Activated CD8-positive, alpha-beta T cell treated with anti-CD3 and anti-CD28 coated beads for 36 hours (primary cell): ENCODE measurements at regions not wholly inside any gene's neighbourhood (a gene's known extent, or its start where the extent isn't known, plus 50 kb on each side); places are given as distances from the start of the nearest gene placed in this dataset.
"Not testable (repeated sequence)": the region's sequence is repeated elsewhere in the genome, so short reads cannot be mapped to it uniquely, and the experiment has no call there.

ENCODE experiments used
- ATAC-seq: fragments of 200-7000 bp; cut with Tn5 transposase; one replicate; pipeline ENCODE4 v1.10.0; 2021; ENCODE audit warnings: mild to moderate bottlenecking, moderate library complexity
- CTCF ChIA-PET: fragments of 350-600 bp; sonication (Branson Sonifier 250); formaldehyde crosslinking; loops from one replicate; lab custom pipeline; 2021; ENCODE audit warnings: antibody characterized with exemption; lab: Charles Lee
- POLR2A ChIA-PET: fragments of 350-600 bp; sonication (Branson Sonifier 250); formaldehyde crosslinking; loops from one replicate; lab custom pipeline; 2021; ENCODE audit warnings: antibody characterized with exemption; lab: Charles Lee
- DNase-seq: peaks from one replicate; pipeline ENCODE4 v3.0.0-alpha.2; 2020
- H3K27ac Mint-ChIP-seq: one replicate; pipeline ENCODE4 v1.8.0; 2021; ENCODE audit warnings: mild to moderate bottlenecking, mixed read lengths
- H3K27me3 Mint-ChIP-seq: one replicate; pipeline ENCODE4 v1.8.0; 2021; ENCODE audit warnings: mixed read lengths
- H3K36me3 Mint-ChIP-seq: one replicate; pipeline ENCODE4 v1.8.0; 2021; ENCODE audit warnings: low read depth, mixed read lengths
- H3K4me1 Mint-ChIP-seq: one replicate; pipeline ENCODE4 v1.8.0; 2021; ENCODE audit warnings: low read depth, mixed read lengths
- H3K4me3 Mint-ChIP-seq: one replicate; pipeline ENCODE4 v1.8.0; 2021; ENCODE audit warnings: mild to moderate bottlenecking, moderate library complexity, mixed read lengths
- H3K9me3 Mint-ChIP-seq: one replicate; pipeline ENCODE4 v1.8.0; 2021; ENCODE audit warnings: mixed read lengths
- CTCF ChIP-seq: fragments of 200-600 bp; IDR thresholded peaks from one replicate; pipeline ENCODE4 v1.8.0; 2022; ENCODE audit warnings: antibody characterized with exemption, mild to moderate bottlenecking
- intact Hi-C: fragments of 100-400 bp; cut with micrococcal nuclease; formaldehyde crosslinking; loops from one replicate; pipeline ENCODE4 v1.10.0; 2022

GRCh38 chr5:162248107-162248713 is 180.6 kb downstream of the GABRG2 start:
- POLR2A ChIA-PET, result no interaction called here
- Mint-ChIP-seq H3K27ac (no peak overlapping the region), H3K4me3 (no peak overlapping the region), H3K36me3 (no peaks in the 10 kb centered on the region), H3K9me3 (no peaks in the 10 kb centered on the region), H3K27me3 (no peaks in the 10 kb centered on the region), H3K4me1 (no peaks in the 10 kb centered on the region)
- DNase-seq (peak; percentile 1), ATAC-seq (no peak)
- peak; percentile 21 for TF ChIP-seq CTCF
- CTCF ChIA-PET, result interaction anchor here (0.7 to 1.2 kb wide), 2 partner anchors 12 to 211 kb away, joined by 3 to 4 read pairs; no protein-coding TSS in a partner anchor
- intact Hi-C loops, result no loop called here

DNA sequence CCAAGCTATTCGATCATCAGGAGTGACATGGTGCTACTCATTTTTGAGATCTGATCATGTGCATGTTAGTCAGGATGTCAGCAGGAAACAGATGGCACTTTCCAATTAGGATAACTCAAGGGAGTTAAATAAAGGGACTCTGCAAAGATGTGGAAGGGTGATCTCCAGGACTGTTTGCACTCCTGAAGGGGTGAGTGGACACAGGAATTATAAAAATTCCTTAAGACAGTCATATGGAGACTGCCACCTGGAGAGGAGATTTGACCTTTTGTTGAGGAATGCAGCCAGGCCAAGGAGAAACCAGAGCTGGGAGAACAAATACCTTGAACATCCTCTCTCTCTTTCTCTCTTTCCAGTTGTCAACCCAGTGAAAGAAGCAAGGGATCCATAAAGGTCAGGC is 189.1 kb downstream of the GABRG2 start:
- H3K27ac Mint-ChIP-seq, result no peak overlapping the region
- DNase-seq (no peak), ATAC-seq (no peak)
- H3K36me3 Mint-ChIP-seq, result no peaks in the 10 kb centered on the region
- H3K27me3 Mint-ChIP-seq, result no peaks in the 10 kb centered on the region
- intact Hi-C loops, result no loop called here
- H3K4me3 Mint-ChIP-seq, result no peak overlapping the region
- no peaks in the 10 kb centered on the region for H3K9me3 Mint-ChIP-seq
- no peaks in the 10 kb centered on the region for H3K4me1 Mint-ChIP-seq
- TF ChIP-seq CTCF, result no peak
- POLR2A ChIA-PET, result no interaction called here
- CTCF ChIA-PET, result no interaction called here

DNA sequence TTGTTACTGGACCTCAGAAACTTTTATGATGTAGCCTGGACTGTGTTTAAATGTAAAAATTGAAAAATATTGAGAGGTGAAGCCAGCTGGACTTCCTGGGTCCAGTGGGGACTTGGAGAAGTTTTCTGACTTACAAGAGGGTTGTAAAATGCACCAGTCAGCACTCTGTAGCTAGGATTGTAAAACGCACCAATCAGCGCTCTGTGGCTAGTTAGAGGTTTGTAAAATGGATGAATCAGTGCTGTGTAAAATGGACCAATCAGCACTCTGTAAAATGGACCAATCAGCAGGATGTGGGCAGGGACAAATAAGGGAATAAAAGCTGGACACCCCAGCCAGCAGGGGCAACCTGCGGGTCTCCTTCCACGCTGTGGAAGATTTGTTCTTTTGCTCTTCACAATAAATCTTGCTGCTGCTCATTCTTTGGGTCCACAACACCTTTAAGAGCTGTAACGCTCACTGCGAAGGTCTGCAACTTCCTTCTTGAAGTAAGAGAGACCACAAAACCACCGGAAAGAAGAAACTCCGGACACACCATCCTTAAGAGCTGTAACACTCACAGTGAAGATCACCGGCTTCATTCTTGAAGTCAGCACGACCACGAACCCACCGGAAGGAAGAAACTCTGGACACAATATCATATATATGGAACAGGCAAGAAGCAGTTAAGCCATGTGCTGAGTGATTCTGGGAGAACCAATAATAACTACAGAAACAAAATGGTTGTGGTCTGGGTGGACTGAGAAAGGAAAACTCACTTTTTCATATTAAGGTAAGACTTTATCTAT is 201.3 kb downstream of the GABRG2 start:
- no peaks in the 10 kb centered on the region for H3K27me3 Mint-ChIP-seq
- ATAC-seq (no peak), DNase-seq (no peak)
- ChIA-PET POLR2A (no interaction called here), CTCF (no interaction called here)
- no peaks in the 10 kb centered on the region for H3K9me3 Mint-ChIP-seq
- intact Hi-C loops, result no loop called here
- no peaks in the 10 kb centered on the region for H3K4me1 Mint-ChIP-seq
- no peak overlapping the region for H3K4me3 Mint-ChIP-seq
- no peaks in the 10 kb centered on the region for H3K36me3 Mint-ChIP-seq
- H3K27ac Mint-ChIP-seq, result no peak overlapping the region
- no peak for TF ChIP-seq CTCF

- Mint-ChIP-seq H3K27me3 (no peaks in the 10 kb centered on the region), H3K4me3 (no peak overlapping the region), H3K4me1 (no peaks in the 10 kb centered on the region), H3K27ac (no peak overlapping the region), H3K9me3 (no peaks in the 10 kb centered on the region), H3K36me3 (no peaks in the 10 kb centered on the region)
- POLR2A ChIA-PET, result no interaction called here
- DNase-seq (no peak), ATAC-seq (no peak)
- CTCF ChIA-PET, result interaction anchor here (0.9 kb wide), 1 partner anchor 14 kb away, joined by 3 read pairs; no protein-coding TSS in a partner anchor
- intact Hi-C loops, result no loop called here
- TF ChIP-seq CTCF, result no peak
These were observed 204.8 kb downstream of the GABRG2 start for GRCh38 chr5:162272417-162272816.

DNA sequence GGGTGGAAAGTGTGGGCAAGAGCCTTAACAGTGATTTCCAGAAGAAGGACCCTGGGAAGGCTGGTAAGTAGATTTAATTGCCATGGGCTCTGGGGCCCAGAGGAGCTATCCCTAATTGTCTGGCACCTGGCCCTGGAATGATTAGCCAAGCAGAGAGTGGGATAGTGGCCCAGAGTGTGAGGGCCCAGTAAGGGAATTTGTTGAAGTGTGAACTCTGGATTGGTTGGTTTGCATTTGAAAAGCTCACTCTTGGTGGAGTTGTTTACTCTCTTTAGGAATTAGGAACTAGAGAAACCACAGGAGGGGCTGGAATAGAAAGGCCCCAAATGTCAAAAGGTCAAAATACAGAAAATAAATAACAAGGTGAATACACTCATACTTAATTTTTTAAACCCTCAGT is 207.1 kb downstream of the GABRG2 start:
- no peaks in the 10 kb centered on the region for H3K9me3 Mint-ChIP-seq
- intact Hi-C loops, result no loop called here
- H3K27ac Mint-ChIP-seq, result no peak overlapping the region
- ATAC-seq (no peak), DNase-seq (no peak)
- TF ChIP-seq CTCF, result no peak
- H3K4me1 Mint-ChIP-seq, result no peaks in the 10 kb centered on the region
- H3K36me3 Mint-ChIP-seq, result no peaks in the 10 kb centered on the region
- ChIA-PET POLR2A (no interaction called here), CTCF (no interaction called here)
- H3K27me3 Mint-ChIP-seq, result no peaks in the 10 kb centered on the region
- no peak overlapping the region for H3K4me3 Mint-ChIP-seq

- ATAC-seq, H3K27me3 Mint-ChIP-seq, H3K27ac Mint-ChIP-seq, H3K4me1 Mint-ChIP-seq, POLR2A ChIA-PET, DNase-seq, H3K4me3 Mint-ChIP-seq, intact Hi-C loops, H3K36me3 Mint-ChIP-seq, CTCF ChIA-PET, H3K9me3 Mint-ChIP-seq: not testable (repeated sequence)
These were observed 207.8 kb downstream of the GABRG2 start for GRCh38 chr5:162275387-162275786.
